GM12878 (cell line): ENCODE measurements at regions not wholly inside any gene's neighbourhood (a gene's known extent, or its start where the extent isn't known, plus 50 kb on each side); places are given as distances from the start of the nearest gene placed in this dataset.

Experiments used
- BACH1 ChIP-seq: fragments of 450-650 bp; IDR thresholded peaks from 2 replicates; pipeline ENCODE4 v1.6.1; 2017; ENCODE audit warnings: mild to moderate bottlenecking, borderline replicate concordance
- CEBPB ChIP-seq, 2 experiments: fragments of 150-350 bp in 1 of 2; IDR thresholded peaks; 2 replicates each; pipeline ENCODE4 v1.6.1; 2012 to 2014; ENCODE audit warnings: low read depth in 2 of 2, low read length in 2 of 2, borderline replicate concordance in 1 of 2, inconsistent platforms in 1 of 2
- CREM ChIP-seq: IDR thresholded peaks from 2 replicates; pipeline ENCODE4 v1.6.1; 2014; ENCODE audit warnings: antibody characterized with exemption, low read depth
- CTCF ChIP-seq, 3 experiments: IDR thresholded peaks in 2 of 3; conservative IDR thresholded peaks in 1 of 3; 2 replicates each; pipeline ENCODE4 v1.5.1; 2011; ENCODE audit warnings: low read depth in 3 of 3, low read length in 3 of 3, mild to moderate bottlenecking in 3 of 3, control low read depth in 2 of 3, moderate library complexity in 2 of 3, inconsistent platforms in 1 of 3, mixed read lengths in 1 of 3; ENCODE audit not compliant: control insufficient read depth in 2 of 3, insufficient read depth in 1 of 3; ENCODE audit errors: extremely low read depth in 1 of 3
- IRF5 ChIP-seq: fragments of 450-650 bp; IDR thresholded peaks from 2 replicates; pipeline ENCODE4 v1.6.1; 2017; ENCODE audit warnings: borderline replicate concordance
- MLLT1 ChIP-seq: fragments of 450-650 bp; IDR thresholded peaks from 2 replicates; pipeline ENCODE4 v1.6.1; 2016; ENCODE audit warnings: mild to moderate bottlenecking
- MXI1 ChIP-seq: fragments of 150-350 bp; IDR thresholded peaks from 2 replicates; pipeline ENCODE4 v1.6.1; 2011; ENCODE audit warnings: low read depth, mild to moderate bottlenecking, inconsistent platforms, low read length, improper control_type of control experiment
- USF2 ChIP-seq: IDR thresholded peaks from 2 replicates; pipeline ENCODE4 v1.6.1; 2011; ENCODE audit warnings: low read depth, low read length, improper control_type of control experiment, borderline replicate concordance
- ZNF274 ChIP-seq: IDR thresholded peaks from one replicate; pipeline ENCODE4 v1.8.0; 2011; ENCODE audit not compliant: insufficient read length, insufficient read depth

- TF ChIP-seq USF2 (no peak), CREM (no peak), MXI1 (no peak), CTCF (IDR thresholded peaks at IDR 0.05 in 2 of 3, conservative IDR thresholded peaks at IDR 0.05 in 1 of 3; ENCODE audit: control insufficient read depth in 2 of 3, extremely low read depth in 1 of 3, insufficient read depth in 1 of 3, low read depth in 3 of 3, low read length in 3 of 3) (no peak), IRF5 (no peak), CEBPB (IDR thresholded peaks at IDR 0.05; ENCODE audit: borderline replicate concordance in 1 of 2, low read depth in 2 of 2, low read length in 2 of 2) (no peak), BACH1 (no peak), ZNF274 (no peak), MLLT1 (no peak)
Observed at GRCh38 chr13:78476910-78477309, 126.4 kb downstream of the POU4F1 start.
